Fibroblast of lung (primary cell): ENCODE measurements at regions not wholly inside any gene's neighbourhood (a gene's known extent, or its start where the extent isn't known, plus 50 kb on each side); places are given as distances from the start of the nearest gene placed in this dataset.

ENCODE experiments used
- CTCF ChIP-seq, 2 donors: IDR thresholded peaks in 1 of 2; conservative IDR thresholded peaks in 1 of 2; 1 replicate in 1 of 2; 2 replicates in 1 of 2; pipeline ENCODE4 v1.5.1; 2011 to 2012; ENCODE audit warnings: low read length in 2 of 2, control low read depth in 1 of 2, inconsistent platforms in 1 of 2, low read depth in 1 of 2, mild to moderate bottlenecking in 1 of 2
- EZH2 ChIP-seq: IDR thresholded peaks from 2 replicates; pipeline ENCODE4 v1.5.1; 2012; ENCODE audit warnings: low read length, control low read depth, mild to moderate bottlenecking; ENCODE audit errors: missing control alignments

GRCh38 chr6:169312658-169313346 lies 59.2 kb upstream of the THBS2 start:
- TF ChIP-seq CTCF (conservative IDR thresholded peaks at IDR 0.05 in 1 of 2, IDR thresholded peaks at IDR 0.05 in 1 of 2; ENCODE audit: low read depth in 1 of 2, low read length in 2 of 2) (no peak), EZH2 (no peak)
